NCI-H1694 treated with DMSO at 0.1 percent for 48 hours (cell line): ENCODE measurements at regions not wholly inside any gene's neighbourhood (a gene's known extent, or its start where the extent isn't known, plus 50 kb on each side); places are given as distances from the start of the nearest gene placed in this dataset.

Experiments
- DNase-seq: peaks from one replicate; lab custom pipeline; 2025; lab: John Stamatoyannopoulos, UW

DNA sequence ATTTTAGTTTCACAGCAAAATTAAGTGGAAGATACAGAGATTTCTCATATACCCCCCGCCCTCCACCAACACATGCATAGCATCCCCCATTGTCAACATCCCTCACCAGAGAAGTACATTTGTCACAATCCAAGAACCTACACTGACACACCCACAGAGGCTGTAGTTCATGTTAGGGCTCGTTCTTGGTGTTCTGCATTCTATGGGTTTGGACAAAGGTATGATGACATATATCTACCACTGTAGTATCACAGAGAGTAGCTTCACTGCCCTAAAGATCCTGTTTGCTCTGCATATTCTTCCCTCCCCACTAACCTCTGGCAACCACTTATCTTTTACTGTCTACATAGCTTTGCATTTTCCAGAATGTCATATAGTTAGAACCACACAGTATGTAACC lies 444.6 kb upstream of the DCN start:
- DNase-seq, result no peak

DNA sequence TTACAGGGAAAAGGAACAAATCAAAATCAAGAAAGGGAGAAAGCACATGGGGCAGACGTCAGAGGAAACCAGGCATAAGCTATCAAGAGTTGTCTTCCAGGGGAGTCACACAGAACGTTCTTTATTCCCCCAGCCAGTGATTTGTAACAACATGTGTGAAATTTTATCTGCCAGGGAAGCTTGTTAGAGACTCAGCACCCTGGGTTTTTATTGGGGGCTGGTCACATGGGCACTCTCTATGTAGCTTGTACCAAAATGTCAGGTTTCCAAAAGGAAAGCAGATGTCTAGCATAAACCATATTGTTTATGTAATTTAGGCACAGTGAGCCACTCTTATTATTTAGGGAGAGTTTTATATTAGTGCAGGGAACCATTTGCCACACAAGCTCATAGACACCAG lies 440.4 kb upstream of the DCN start:
- no peak for DNase-seq

DNA sequence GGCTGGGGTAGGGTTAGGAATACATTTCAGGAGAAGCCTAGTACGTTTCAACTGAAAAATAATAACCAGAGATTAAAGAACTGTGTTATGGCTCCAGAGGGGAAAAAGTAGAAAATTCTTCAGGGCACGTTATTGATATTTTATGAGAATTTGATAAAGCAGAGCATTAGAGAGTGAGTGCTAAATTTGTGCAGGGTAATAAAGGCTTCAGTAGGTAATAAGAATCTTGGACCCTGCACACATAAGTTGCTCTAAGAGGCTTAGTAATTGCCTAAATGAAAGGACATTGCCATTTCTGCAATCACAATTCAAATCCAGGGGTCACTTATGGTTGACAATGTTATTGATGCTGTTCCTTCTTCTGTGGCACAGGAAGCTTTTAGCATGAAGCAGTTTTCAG lies 439.4 kb upstream of the DCN start:
- DNase-seq, result no peak

DNA sequence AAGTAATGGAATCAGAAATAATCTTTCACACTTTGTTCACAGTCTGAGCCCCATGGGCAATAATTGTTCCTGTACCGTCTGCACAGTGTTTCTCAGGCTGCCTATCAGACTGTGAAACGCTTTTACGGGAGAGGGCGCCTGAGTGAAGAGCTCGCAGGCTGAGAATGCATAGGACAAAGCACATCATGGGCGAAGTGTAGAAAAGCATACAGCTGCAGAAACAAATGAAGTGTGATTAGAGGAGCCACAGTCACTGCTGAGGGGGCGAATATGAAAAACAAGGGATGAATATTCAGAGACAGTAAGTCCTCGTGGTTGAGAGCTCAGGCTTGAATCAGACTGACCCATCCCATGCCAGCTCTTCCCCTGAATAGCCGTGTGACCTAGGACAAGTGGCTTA lies 438.4 kb upstream of the DCN start:
- no peak for DNase-seq

DNA sequence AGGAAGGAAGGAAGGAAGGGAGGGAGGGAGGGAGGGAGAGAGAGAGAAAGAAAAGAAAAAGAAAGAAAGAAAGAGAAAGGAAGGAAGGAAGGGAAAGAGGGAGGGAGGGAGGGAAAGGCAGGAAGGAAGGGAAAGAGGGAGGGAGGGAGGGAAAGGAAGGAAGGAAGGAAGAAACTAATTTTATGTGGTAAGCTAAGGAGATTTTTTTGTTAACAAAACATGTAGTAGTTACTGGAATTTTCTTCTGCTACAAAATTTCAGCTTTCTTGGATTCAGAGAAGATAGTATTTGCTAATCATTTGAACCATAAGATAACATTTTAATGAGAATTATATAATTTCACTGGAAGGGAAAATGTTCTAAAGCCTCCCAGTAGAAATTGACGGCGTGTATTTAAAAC lies 437.8 kb upstream of the DCN start:
- DNase-seq, result no peak

DNA sequence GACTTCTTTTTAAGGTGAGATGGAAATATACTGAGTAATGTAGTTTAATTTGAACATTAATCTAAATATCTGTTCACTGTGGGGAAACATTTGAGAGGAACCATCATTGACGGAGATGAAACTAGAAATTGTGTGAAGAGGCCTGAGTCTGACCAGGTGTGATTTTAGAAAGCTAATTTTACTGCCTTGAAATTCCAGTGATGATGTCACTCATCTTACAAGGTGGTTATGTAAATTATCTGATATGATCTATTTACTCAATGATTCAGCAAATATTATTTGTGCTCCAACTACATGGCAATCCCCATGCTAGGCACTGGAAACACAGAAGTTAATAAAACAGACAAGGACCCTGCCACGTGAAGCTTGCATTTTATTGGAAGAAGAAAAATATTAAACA lies 435.7 kb upstream of the DCN start:
- DNase-seq, result no peak

DNA sequence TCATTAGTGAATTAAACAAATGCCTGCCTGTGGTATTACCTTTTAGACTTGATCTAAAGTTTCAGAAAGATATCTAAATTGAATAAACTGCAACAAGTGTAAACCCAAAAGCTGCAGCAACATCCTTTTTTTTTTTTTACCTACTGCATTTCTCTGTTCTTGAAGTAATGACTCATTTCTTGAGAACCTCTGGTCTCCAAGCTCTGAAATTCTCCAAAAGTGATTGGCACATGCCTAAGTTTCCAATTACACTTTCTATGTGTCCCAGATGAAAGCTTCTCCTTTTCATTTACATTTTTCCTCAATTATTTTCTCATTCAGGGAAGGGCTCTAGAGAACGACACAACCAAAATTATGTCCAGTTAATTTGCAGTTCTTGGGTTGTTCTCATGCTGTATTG lies 435.2 kb upstream of the DCN start:
- no peak for DNase-seq

DNA sequence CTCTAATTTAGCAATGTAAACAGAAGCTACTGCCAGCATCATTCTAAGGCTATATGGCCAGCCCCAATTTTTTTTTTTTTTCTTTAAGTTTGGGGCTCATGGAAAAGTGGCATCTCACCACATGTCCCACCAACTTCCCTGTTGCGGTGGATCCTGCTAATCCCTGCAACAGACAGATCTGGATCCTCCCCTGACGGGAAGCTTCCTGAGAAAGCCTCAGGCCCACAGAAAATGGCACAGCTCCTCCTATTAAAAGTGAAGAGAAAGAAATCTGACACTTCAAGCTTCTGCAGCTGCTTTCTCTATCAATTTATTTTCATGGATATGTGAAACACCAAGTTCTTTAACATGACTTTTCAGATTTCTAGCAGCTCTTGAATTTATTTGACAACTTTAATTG lies 433.8 kb upstream of the DCN start:
- DNase-seq, result no peak

DNA sequence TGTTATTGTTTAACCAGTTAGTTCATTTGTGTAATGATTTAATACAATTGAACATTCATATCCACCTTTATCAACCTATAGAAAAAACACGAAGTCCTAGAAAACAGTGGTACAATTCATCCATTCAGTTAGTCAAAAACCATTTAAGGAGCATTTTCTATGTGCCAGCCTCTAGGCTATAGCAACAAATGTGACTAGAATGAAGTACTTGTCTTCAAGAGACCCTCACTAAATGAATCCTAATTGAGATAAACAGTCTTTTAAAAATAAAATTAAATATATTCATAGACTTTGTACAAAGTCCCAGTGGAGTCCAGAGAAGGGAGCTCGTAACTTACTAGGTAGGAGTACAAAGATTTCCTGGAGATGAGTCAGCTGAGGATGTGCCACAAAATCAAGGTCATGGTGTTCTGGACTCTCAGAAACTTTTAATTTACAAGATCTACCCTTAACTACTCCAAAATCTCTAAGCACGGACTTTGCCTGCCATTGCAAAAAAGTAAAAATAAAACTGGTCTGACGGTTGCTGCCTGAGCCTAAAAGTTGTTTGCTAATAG lies 430.7 kb upstream of the DCN start:
- DNase-seq, result no peak

DNA sequence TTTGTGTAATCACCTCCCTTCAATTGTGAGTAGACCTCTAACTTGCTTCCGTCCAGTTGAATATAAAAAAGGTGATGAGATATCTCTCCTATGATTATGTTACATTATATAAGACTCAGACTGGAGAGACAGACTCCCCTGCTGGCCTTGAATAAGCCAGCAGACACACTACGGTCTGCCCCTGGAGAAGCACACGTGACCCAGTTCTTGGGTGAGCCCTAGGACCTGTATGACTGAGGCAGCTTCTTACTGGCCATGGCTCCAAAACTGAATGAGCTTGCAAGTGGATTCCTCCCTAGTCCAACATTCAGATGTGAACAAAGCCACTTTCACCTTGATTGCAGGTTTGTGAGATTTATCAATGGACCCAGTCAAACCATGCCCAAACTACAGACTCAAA lies 427.9 kb upstream of the DCN start:
- no peak for DNase-seq

DNA sequence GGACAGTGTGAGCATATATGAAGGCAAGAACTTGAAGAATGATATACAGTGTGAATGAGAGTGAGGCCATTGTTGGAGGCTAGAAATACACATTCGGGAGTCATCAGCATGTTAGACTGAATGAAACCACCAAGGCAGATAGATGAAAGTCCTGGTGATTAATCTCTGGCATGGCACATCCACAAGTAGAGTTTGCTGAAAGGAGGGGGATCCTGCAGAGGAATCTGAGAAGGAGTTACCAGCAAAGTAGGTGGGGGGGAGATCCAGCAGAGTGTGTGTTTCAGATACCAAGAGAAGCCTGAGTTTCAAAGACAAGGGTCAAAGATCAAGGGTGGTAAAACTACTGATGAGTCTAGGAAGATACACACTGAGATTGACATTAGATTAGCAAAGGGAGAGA lies 426.7 kb upstream of the DCN start:
- no peak for DNase-seq

DNA sequence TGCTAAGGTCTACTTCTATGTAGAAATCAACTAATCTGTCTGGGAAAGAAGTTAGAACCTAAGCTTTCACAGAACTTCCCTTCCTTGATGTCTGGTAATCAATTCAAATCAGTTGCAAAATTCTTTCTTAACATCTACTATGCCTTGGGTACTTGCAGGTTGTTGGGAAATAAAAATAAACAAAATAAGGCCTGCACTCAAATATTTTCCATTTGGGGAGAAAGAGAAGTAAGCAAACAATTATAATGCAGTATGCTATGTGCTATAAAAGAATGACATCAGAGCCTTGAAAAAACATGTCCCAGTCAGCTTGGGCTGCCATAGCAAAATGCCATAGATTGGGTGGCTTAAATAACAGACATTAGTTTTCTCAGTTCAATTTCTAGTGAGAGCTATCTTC lies 425.9 kb upstream of the DCN start:
- DNase-seq, result no peak

DNA sequence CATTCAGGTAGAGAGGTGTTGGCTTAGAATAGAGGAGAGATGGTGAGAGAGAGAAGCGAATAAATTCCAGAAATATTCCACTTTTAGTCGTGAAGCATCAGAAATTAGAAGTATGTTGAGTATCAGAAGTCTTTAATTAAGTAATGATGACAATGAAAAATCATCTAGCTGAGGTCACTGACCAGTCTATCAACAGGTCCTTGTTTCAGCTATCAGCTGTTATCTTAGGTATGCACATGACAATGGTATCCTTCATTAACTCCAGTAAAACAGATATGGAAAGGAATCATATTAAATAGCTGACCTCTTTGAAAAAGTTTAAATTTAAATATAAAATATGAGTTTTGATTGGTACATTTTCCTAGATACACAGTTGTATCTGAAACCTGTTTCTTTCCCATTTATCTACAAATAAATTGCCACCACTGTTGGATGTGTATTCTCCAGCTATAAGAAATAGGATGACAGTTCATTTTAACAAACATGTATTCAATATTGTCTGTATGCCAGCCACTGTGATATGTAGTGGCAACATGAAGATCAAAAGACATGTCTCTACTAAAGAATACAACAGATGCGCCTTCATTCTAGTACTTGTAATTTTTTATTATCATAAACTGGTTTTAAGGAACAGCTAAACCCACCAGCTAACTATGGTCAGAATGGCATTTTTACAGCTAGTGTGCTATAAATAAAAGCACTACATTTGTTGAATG lies 424.2 kb upstream of the DCN start:
- DNase-seq, result no peak

DNA sequence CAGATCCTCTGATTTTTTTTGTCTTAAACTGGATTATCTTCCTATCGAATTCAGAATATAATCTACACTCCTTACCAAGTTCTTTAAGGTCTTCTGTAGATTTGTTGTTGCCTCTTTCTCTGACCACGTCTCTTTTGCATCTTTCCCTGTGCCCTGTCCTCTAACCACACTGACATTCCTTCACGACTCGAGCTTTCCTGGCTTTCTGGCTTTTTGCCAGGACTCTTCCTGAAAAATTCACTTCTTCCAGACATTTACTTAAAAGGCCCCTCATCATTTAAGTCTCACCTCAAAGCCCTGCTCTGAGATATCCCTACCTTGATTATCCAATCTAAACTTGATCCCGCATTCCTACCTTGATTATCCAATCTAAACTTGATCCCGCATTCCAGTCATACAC lies 422.3 kb upstream of the DCN start:
- DNase-seq, result no peak

DNA sequence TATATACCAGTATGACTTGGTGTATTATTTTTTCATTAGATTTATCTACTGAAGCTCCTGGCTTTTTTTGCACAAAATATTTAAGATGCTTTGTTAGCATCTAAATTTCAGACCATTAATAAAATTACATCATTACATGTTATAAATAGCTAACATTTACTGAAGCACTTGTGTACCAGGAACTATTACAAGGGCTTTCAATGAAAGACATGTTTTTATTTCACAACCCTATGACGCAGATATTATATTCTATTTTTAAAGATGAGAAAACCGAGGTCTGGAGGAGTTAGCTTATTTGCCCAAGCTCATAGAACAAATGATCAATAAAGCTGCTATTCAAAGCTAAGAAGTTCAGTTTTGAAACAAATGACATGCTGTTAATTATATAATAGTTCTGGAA lies 420.4 kb upstream of the DCN start:
- DNase-seq, result no peak

DNA sequence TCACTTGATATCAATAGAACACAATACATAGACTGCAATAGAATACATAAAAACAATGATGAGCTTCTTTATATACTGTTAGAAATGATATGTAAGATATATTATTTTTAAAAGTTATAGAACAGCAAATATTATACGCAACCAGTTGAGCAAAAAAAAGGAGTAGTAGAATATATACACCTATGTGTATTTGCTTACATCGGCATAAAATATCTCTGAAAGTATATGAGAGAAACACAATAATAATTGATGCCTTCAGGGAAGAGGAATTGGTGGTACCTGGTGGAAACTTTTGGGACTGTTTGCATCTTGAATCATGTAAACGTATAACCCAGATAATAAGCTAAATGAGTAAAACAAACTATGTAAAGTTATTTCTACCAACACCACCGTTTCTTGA lies 418.4 kb upstream of the DCN start:
- no peak for DNase-seq

DNA sequence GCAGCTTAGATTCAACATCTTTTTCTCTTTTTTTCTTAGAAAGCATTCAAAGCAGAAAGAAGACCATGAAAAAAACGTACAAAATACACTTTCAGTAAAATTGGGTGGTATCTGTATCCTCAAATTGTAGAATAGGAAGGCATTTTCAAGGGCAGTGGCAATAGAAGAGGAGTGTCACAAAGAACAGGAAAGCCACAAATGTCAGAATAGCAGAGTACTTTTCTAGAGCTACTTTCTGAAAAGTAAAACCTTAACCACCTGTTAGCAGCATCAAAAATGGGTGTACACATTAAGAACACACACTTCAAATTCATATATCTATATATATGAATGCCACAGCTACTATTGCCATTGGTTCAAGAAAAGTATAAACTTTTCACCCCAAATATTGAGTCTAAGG lies 412.1 kb upstream of the DCN start:
- no peak for DNase-seq

DNA sequence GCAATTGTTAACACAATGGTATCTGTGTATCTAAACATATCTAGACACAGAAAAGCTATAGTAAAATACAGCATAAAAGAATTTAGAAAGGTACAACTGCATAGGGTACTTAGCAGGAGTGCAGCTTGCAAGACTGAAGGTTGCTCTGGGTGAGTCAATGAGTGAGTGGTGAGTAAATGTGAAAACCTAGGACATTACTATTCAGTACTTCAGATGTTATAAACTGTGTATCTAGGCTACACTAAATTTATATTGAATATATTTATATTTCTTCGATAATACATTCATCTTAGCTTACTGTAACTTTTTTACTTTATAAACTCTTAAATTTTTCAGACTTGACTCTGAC lies 409.0 kb upstream of the DCN start:
- no peak for DNase-seq

DNA sequence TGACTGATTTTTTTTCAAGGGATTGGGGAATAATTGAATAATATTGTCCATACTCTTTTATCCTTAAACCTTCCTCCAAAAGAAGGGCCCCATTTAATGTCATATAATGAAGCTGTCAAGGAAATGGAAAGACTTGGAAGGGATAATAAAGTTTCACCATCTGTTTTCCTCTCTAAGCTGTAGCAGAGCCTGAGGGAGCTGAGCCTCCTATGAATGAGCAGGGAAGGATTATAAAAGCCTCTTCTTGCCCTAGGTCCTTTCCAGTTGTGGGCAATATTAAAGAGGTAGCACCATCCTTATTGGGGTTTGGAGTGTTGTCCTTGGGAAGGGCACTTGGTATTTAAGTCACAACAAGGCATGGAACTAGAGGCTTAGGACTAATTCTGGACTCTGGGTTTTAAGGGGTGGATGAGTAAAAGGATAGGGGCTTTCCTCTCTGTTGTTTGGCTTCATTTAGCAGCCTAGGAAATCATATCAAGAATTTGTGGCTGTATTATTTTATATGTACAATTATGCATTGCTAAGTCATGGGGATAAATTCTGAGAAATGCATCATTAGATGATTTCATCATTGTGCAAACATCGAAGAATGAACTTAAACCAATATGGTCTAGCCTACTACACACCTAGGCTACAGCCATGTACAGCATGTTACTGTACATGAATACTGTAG lies 408.5 kb upstream of the DCN start:
- DNase-seq, result no peak

DNA sequence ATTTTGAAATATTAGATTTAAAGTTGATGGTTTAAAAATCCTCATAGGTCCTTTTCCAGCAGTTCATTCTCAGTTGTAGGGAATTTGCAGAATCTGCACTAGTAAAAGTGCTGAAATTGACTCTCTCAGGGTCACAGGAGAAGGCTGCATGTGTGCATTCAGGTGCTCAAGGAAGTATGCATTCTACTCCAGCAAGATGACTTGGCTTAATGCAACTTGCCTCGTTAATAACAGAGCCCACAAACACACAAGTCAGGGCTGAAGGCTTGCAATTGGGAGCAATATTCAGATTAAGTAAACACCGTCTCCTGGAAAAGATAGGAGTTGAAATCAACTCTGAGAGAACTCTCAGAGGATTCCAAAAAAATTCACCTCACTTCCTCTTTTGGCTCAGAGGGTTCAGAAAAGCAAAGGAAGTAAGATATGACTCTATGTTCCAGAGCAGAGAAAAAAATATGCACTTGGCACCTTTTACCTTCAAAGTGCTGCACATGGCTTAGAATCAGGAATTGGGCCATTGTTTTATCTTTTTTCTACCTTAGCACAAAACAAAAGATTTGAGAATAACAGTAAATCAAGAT lies 406.3 kb upstream of the DCN start:
- DNase-seq, result no peak

DNA sequence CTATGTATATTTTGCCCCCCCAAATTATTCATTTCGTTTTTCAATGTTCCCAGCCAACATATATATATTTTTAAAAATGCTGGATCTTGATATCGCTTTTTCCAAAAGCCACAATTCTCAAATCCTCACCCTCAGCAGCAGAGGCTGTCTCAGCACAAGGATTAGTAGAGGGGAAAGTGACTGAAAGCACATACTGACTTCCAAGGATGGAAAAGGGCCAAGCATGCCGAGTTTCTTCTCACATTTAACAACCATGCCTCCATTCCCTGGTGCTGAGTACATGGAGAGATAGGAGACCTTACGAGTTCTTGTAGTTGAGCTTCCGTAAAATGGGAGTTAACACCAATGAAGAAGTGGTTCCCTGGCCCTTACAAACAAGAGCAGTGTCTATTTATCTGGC lies 403.4 kb upstream of the DCN start:
- no peak for DNase-seq

DNA sequence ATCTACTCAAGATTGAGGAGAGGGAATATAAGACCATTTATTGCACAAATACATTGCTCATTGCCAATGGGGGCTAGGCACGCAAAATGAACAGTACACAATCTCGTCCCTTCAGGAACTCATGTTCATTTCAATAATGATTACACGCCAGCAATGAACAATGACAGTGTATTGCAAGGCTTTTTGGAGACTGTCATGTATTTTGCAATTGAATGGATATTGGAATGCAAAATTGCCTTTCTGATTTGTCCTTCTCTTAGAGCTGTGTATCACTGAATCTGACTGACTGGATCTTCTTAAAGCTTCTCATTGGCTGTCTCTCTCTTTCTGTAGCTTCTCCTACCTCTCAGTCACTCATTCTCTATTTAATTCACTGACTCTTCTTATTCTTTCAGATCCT lies 400.2 kb upstream of the DCN start:
- no peak for DNase-seq

DNA sequence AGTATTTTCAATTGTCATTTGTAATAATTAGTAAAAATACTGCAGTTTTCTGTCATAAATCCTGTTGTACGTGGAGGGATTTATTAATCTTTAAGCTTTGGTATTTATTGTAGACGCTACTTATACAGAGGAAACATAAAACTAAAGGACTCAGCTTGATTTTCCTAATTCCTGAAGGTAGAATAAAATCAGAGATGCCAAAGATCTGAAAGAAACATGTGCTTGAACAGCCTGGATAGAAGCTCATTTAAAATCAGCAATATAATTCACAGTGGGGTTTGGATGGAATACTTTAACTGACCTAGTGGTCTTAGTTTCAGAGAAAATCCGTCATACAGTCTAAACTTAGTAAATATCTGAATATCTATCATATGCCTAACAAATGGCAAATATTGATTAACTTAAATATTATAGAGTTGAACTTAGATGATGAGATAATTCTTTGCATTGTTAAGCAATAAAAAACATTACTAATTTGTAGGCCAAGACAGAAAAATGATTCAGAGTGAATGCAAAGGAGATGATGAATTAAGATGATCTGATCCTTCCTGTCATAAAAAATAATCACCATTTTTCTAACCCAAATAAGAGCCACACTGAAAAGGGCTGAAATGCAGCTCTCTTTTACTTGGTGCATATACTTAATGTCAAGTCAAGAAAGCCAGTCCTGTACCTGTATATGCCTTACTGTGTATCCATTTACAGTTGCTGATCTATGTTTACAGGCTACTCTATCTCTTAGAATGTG lies 397.1 kb upstream of the DCN start:
- DNase-seq, result no peak
